ENCODE measurements at regions not wholly inside any gene's neighbourhood (a gene's known extent, or its start where the extent isn't known, plus 50 kb on each side); places are given as distances from the start of the nearest gene placed in this dataset.

DNA sequence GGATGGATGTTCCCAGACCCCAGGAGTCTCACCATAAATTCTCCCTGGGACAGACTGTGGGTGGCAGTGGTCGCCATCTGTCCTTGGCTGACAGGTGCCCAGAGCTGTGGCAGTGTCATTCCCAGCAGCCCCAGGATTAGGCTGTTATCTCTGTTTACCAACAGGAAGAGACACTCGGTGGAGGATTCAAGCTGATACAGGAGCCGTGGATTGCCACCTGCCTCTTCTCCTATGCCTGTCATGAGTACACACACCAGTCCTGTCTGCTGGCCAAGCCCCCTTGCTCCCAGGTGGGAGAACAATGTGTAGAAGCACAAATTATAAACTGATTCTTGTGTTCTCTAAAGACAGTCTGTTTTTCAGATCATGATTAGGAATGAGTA lies 152.6 kb downstream of the ETS2 start:
- intact Hi-C loops (cut with DNase I): no loop called here
- no peak for DNase-seq
- no peaks in the 10 kb centered on the region for H3K27me3 ChIP-seq
- TF ChIP-seq POLR2A (IDR thresholded peaks at IDR 0.05): no peak
- TF ChIP-seq, protein P1, sequence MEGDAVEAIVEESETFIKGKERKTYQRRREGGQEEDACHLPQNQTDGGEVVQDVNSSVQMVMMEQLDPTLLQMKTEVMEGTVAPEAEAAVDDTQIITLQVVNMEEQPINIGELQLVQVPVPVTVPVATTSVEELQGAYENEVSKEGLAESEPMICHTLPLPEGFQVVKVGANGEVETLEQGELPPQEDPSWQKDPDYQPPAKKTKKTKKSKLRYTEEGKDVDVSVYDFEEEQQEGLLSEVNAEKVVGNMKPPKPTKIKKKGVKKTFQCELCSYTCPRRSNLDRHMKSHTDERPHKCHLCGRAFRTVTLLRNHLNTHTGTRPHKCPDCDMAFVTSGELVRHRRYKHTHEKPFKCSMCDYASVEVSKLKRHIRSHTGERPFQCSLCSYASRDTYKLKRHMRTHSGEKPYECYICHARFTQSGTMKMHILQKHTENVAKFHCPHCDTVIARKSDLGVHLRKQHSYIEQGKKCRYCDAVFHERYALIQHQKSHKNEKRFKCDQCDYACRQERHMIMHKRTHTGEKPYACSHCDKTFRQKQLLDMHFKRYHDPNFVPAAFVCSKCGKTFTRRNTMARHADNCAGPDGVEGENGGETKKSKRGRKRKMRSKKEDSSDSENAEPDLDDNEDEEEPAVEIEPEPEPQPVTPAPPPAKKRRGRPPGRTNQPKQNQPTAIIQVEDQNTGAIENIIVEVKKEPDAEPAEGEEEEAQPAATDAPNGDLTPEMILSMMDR (IDR thresholded peaks at IDR 0.05): no peak
- no peaks in the 10 kb centered on the region for H3K9me3 ChIP-seq
- H3K4me3 ChIP-seq (replicated peaks in 1 of 3): no peak overlapping the region
- WGBS, 2 donors: 85 to 94% methylated on average over 3 of the region's 3 CpGs
- peaks cover 8 to 14% of the 10 kb centered on the region in 2 donors for H3K4me1 ChIP-seq
- H3K27ac ChIP-seq: peak overlapping the region in 1 of 3 donors; percentile 48
- H3K36me3 ChIP-seq: no peaks in the 10 kb centered on the region

DNA sequence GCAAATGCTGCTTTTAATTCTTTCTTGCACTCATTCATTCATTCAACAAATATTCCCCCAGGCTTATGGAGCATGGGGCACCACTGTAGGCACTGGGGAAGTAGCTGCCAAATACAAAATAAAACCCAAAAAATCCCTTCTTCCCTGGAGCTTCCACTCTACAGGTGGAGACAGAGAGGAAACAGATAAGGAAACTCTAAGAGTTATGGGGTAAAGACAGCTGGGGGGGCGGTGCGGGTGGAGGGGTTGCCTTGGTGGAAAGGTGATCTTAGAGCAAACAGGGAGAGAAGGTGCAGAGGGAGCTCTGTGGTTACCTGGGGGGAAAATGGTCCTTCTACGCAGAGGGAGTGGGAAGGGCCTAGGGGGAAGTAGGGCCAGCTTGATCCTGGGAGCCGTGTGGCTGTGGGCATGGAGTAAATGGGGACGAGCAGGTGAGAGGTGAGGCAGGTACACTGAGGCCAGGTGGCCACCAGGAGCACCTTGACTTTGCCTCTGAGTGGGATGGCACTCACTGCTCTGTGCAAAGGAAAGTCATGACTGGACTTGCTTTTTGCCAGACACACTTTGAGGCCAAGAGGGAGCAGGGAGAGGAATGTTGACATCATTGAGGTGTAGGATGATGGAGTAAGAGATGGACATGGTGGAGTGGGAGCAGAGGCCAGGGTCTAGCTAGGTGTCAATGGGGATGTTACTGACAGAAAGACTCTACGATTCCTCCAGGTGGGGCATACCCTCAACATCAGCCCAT lies 152.0 kb downstream of the ETS2 start:
- H3K4me3 ChIP-seq (replicated peaks in 1 of 3): no peak overlapping the region
- 65 to 69% methylated on average over 6 of the region's 6 CpGs for WGBS, 2 donors
- intact Hi-C loops (cut with DNase I): no loop called here
- H3K4me1 ChIP-seq: peaks cover 8 to 14% of the 10 kb centered on the region in 2 donors
- no peaks in the 10 kb centered on the region for H3K27me3 ChIP-seq
- H3K36me3 ChIP-seq: no peaks in the 10 kb centered on the region
- no peak for DNase-seq
- H3K27ac ChIP-seq: no peak overlapping the region
- H3K9me3 ChIP-seq: no peaks in the 10 kb centered on the region
- no peak for TF ChIP-seq POLR2A (IDR thresholded peaks at IDR 0.05)
- TF ChIP-seq, protein P1 (IDR thresholded peaks at IDR 0.05): no peak

DNA sequence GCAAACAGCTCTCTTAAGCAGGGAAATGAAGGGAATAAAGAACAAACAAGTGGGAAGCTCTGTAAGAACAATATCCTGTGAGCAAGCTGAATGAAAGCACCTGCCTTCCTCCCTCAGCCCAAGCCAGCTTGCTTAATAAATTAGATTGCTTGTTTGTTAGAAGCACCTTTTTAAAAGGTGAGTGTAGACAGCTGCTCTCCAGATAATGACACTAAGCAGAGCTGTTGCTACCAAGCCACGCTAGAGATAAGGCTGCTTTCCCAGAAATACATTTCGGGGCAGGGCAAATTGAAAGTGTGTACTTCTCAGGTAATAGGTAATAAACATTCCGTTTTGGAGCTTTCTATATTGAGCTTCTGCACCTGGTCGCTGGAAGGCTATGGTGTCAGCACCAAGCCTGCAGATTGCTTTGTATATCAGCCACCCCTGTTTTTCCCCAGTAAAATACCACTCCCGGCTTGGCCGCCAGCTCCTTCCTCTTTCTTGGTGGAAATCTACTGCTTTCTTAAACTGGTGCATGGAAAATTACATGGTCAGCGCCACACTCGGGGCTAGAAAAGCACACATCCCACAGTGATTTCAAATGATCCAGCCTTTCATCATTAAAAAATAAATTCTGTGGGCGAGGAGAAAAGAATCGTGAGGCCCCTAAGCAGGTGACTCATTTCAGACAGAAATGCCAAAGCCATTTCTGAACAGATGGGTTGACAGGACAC lies 151.3 kb downstream of the ETS2 start:
- H3K9me3 ChIP-seq: no peaks in the 10 kb centered on the region
- peaks cover 8 to 14% of the 10 kb centered on the region in 2 donors for H3K4me1 ChIP-seq
- intact Hi-C loops (cut with DNase I): no loop called here
- TF ChIP-seq, protein P1 (IDR thresholded peaks at IDR 0.05): no peak
- no peak for TF ChIP-seq POLR2A (IDR thresholded peaks at IDR 0.05)
- no peak overlapping the region for H3K27ac ChIP-seq
- H3K27me3 ChIP-seq: no peaks in the 10 kb centered on the region
- no peaks in the 10 kb centered on the region for H3K36me3 ChIP-seq
- no peak for DNase-seq
- H3K4me3 ChIP-seq (replicated peaks in 1 of 3): no peak overlapping the region
- 89 to 92% methylated on average over 10 of the region's 10 CpGs for WGBS, 2 donors

DNA sequence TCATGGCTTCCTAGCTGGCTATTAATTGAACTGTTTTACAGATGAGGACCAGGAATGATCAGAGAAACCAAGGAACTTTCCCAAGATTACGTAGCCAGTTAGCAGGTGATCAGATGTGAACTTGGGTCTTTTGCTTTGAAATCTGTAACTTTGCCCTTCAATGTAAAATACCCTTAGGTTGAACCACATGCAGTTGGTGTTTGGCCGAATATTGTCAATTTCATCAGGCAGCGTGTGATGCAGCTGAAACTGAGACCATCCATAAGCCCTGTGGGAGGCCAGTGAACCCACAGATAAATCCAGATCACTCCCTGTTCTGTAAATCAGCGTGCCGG lies 150.8 kb downstream of the ETS2 start:
- TF ChIP-seq POLR2A (IDR thresholded peaks at IDR 0.05): no peak
- TF ChIP-seq, protein P1 (IDR thresholded peaks at IDR 0.05): no peak
- Histone ChIP-seq H3K4me1 (peaks cover 8 to 14% of the 10 kb centered on the region in 2 donors), H3K27ac (no peak overlapping the region), H3K36me3 (no peaks in the 10 kb centered on the region), H3K9me3 (no peaks in the 10 kb centered on the region), H3K4me3 (replicated peaks in 1 of 3) (no peak overlapping the region), H3K27me3 (no peaks in the 10 kb centered on the region)
- intact Hi-C loops (cut with DNase I): no loop called here
- DNase-seq: no peak
- 93 to 97% methylated on average over 5 of the region's 5 CpGs for WGBS, 2 donors

DNA sequence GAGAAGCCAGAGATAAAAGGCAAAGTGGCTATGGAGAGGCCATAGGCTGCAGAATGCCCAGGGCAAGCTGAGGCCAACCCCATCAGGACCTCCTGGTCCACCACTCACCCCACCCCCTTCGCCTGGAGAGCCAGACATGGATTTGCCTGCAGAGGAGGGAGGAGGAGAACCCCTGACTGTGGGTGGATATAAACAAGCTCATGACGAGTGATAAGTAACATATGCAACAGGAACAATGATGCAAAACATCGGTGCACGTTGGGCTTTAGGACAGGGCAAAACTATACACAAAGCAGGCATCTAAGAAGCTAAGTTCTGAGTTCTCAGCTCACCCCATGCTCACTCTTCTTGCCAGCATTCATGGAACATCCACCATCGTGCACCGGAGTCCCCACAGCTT lies 150.3 kb downstream of the ETS2 start:
- Histone ChIP-seq H3K27me3 (no peaks in the 10 kb centered on the region), H3K9me3 (no peaks in the 10 kb centered on the region), H3K27ac (no peak overlapping the region), H3K36me3 (no peaks in the 10 kb centered on the region), H3K4me3 (replicated peaks in 1 of 3) (no peak overlapping the region), H3K4me1 (peaks cover 8 to 14% of the 10 kb centered on the region in 2 donors)
- 84 to 94% methylated on average over 6 of the region's 6 CpGs for WGBS, 2 donors
- no peak for TF ChIP-seq POLR2A (IDR thresholded peaks at IDR 0.05)
- TF ChIP-seq, protein P1 (IDR thresholded peaks at IDR 0.05): no peak
- no peak for DNase-seq
- intact Hi-C loops (cut with DNase I): no loop called here
